ENCODE measurements at regions not wholly inside any gene's neighbourhood (a gene's known extent, or its start where the extent isn't known, plus 50 kb on each side); places are given as distances from the start of the nearest gene placed in this dataset.

GRCh38 chr6:130775411-130776012 is 51.7 kb upstream of the SMLR1 start:
- no peak for TF ChIP-seq CTCF (conservative IDR thresholded peaks at IDR 0.05)
- no peak for TF ChIP-seq EZH2 (IDR thresholded peaks at IDR 0.05; ENCODE audit: low read depth)

All from PC-9 (cell line).